SK-N-MC (cell line): ENCODE measurements at regions not wholly inside any gene's neighbourhood (a gene's known extent, or its start where the extent isn't known, plus 50 kb on each side); places are given as distances from the start of the nearest gene placed in this dataset.
A peak's percentile ranks its signal among the peaks of the same experiment; 100 is the strongest.

ENCODE experiments used
- DNase-seq: peaks from one replicate; pipeline ENCODE4 v3.0.0-alpha.2; 2011; ENCODE audit warnings: low read depth, low spot score
- H3K27ac ChIP-seq: fragments of 200-600 bp; sonication (generic); 2 replicates; pipeline ENCODE4 v1.5.1; 2016; ENCODE audit warnings: mixed run types
- H3K36me3 ChIP-seq: fragments of 200-600 bp; sonication (generic); 2 replicates; pipeline ENCODE4 v1.6.1; 2017; ENCODE audit warnings: antibody characterized with exemption, low read length, mixed read lengths; ENCODE audit not compliant: insufficient read depth
- H3K4me3 ChIP-seq: fragments of 200-600 bp; sonication (generic); 2 replicates; pipeline ENCODE4 v1.5.1; 2016
- H3K9ac ChIP-seq: fragments of 200-600 bp; sonication (generic); 2 replicates; pipeline ENCODE4 v1.8.0; 2017; ENCODE audit warnings: mixed run types, mixed read lengths; ENCODE audit not compliant: insufficient read length
- H3K9me3 ChIP-seq: fragments of 200-600 bp; sonication (generic); 2 replicates; pipeline ENCODE4 v1.6.1; 2017; ENCODE audit warnings: low read depth, mild to moderate bottlenecking, antibody characterized with exemption, low read length, moderate library complexity, mixed read lengths
- EZH2 ChIP-seq: fragments of 200-600 bp; sonication (generic); IDR thresholded peaks from one replicate; pipeline ENCODE4 v1.6.1; 2017; ENCODE audit warnings: antibody characterized with exemption
- FOXP2 ChIP-seq: optimal IDR thresholded peaks from 2 replicates; pipeline ENCODE3; 2011; ENCODE audit warnings: mild to moderate bottlenecking, moderate library complexity; ENCODE audit not compliant: insufficient read depth; ENCODE audit errors: extremely low read length, control extremely low read depth
- POLR2AphosphoS5 ChIP-seq: IDR thresholded peaks from 2 replicates; pipeline ENCODE4 v1.6.1; 2012; ENCODE audit warnings: mild to moderate bottlenecking, low read depth, low read length, borderline replicate concordance

DNA sequence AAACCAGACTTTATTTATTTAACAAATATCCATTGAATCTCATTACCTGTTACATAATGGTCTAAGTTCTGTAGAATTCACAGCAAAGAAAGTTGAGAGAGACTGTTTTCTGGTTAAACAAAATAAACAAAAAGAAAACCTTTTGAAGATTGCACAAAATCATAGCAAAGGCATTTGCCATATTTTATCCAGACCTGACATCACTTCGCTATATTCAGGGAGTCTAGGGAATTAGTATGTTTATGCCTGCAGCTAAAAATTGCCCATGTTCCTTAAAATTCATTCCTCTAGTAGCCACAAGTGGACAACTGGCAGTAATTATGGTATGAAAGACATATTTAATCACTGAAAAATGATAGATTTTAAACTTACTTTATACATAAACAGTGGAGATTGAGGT lies 577.0 kb upstream of the DAB2 start:
- no peak for DNase-seq
- Histone ChIP-seq H3K27ac (no peak overlapping the region), H3K9ac (no peak overlapping the region), H3K9me3 (no peaks in the 10 kb centered on the region; the same call in 1 of the 2 replicates), H3K36me3 (no peaks in the 10 kb centered on the region), H3K4me3 (no peak overlapping the region)
- TF ChIP-seq POLR2AphosphoS5 (no peak), FOXP2 (no peak), EZH2 (no peak)

DNA sequence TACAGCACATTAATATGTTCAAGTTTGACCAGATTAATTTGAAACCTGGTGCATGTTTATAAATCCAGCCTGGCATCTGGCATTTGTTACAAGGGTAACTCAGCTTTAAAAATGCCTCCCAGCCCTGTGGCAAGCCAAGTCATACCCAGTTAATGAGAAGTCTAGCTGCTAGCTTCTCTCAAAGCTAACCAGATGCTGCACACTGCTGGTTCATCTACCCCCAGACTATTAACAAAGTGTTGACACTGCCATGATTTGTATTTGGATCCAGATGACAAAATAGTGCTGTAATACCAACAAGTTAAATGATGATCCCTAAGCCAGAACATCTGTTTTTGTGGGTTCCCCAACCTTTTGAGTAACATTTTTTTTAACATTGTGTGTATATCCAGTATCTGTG lies 573.7 kb upstream of the DAB2 start:
- H3K27ac ChIP-seq: peak overlapping the region; percentile 29; the same call in 1 of the 2 replicates

DNA sequence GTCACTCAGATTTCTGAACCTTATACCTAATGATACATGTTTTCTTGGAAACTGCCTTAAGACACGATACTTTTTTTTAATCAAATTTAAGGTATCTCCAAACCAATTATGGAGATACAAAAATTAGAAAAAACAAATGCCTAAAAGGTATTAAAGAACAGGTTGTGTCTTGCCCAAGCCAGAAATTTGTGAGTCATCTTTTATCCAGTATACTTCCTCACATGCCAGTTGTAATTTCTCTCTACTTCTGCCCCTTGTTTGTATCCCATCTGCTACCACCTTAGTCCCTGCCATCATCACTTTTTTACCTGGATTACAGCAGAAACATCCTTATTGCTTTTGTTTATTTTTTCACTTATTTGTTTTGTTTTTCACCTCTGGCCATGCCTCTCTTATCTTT lies 571.2 kb upstream of the DAB2 start:
- no peak for DNase-seq
- TF ChIP-seq POLR2AphosphoS5: no peak
- TF ChIP-seq EZH2: no peak
- TF ChIP-seq FOXP2: no peak
- no peaks in the 10 kb centered on the region for H3K36me3 ChIP-seq
- H3K9me3 ChIP-seq: no peaks in the 10 kb centered on the region
- no peak overlapping the region for H3K27ac ChIP-seq
- no peak overlapping the region for H3K4me3 ChIP-seq
- no peak overlapping the region for H3K9ac ChIP-seq

More for the DNA sequence above, 573.7 kb upstream of the DAB2 start:
- no peak for DNase-seq
- no peak for TF ChIP-seq POLR2AphosphoS5
- TF ChIP-seq EZH2: no peak
- TF ChIP-seq FOXP2: no peak
- H3K36me3 ChIP-seq: no peaks in the 10 kb centered on the region
- H3K9ac ChIP-seq: no peak overlapping the region
- H3K4me3 ChIP-seq: no peak overlapping the region
- H3K9me3 ChIP-seq: no peaks in the 10 kb centered on the region; the same call in 1 of the 2 replicates

DNA sequence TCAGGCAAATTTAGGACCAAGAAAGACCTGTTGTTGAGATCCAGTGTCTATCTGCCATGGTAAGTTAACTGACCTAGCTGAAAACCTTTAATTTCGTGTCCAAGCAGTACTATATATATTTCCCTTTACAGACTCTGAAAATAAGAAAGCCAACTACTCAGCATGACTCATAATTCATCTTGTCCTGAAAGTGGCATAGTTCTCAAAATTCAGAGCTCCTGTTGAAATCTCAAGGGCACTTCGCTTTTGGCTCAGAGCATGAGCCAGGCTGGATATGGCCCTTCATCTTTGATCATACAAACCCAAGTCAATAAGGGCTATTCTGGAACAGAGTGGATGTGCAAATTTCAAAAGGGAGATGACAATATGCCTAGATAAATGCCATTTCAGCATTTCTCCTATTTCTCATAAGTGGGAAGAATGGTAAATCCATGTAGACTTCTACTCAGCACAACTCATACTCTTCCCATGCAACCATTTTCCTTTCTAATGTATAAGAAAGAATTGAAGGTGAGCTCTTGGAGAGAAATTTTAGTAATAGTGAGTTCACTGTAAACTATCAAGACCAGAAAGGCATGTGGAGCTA lies 567.9 kb upstream of the DAB2 start:
- H3K27ac ChIP-seq: no peak overlapping the region
- TF ChIP-seq FOXP2 (no peak), POLR2AphosphoS5 (no peak), EZH2 (no peak)
- no peak overlapping the region for H3K9ac ChIP-seq
- DNase-seq: no peak
- no peaks in the 10 kb centered on the region for H3K9me3 ChIP-seq
- no peaks in the 10 kb centered on the region for H3K36me3 ChIP-seq
- H3K4me3 ChIP-seq: no peak overlapping the region

DNA sequence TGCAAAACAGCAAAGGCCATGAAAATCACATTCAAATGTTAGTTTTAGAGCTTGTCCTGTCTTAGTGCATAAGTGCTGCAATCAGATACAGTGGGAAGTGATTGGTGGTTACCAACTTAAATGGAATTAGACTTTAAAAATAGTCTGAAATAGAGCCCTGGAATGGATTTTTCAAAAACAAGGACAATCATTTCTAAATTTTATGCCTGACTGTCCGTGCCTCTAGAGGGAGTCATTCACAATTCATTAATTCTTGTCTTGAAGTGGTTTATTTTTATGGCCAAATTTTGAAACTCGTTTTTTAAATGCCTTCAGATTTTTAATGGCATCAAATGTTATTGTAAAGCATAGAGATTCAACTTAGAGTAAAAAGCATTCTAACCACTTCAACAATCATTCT lies 561.8 kb upstream of the DAB2 start:
- Histone ChIP-seq H3K36me3 (no peaks in the 10 kb centered on the region), H3K9me3 (no peaks in the 10 kb centered on the region), H3K27ac (peak overlapping the region; percentile 4; the same call in 1 of the 2 replicates), H3K4me3 (0 out of 2 replicates have a peak overlapping the region, but pooled peaks have one; percentile 16), H3K9ac (no peak overlapping the region)
- no peak for DNase-seq
- TF ChIP-seq FOXP2: no peak
- TF ChIP-seq POLR2AphosphoS5: no peak
- TF ChIP-seq EZH2: no peak

DNA sequence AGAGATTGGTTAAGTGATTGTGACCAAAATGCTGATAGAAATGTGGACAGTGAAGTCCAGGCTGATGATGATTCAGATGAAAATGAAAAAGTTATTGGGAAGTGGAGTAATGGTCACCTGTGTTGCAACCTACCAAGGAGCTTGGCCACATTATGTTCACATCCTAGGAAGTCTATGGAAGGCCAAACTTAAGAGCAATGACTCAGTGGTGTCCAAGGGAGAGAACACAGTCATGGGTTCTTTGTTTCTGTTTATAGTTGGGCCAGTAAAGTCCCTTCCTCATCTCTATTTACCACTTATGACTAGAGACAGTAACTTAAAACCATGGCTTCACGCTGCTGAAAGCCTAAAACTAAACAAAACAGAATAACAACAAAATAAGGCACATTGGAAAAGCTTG lies 555.3 kb upstream of the DAB2 start:
- no peak for TF ChIP-seq POLR2AphosphoS5
- no peak for TF ChIP-seq EZH2
- no peak for TF ChIP-seq FOXP2
- no peak overlapping the region for H3K4me3 ChIP-seq
- DNase-seq: no peak
- no peak overlapping the region for H3K9ac ChIP-seq
- H3K9me3 ChIP-seq: no peaks in the 10 kb centered on the region
- no peaks in the 10 kb centered on the region for H3K36me3 ChIP-seq
- H3K27ac ChIP-seq: no peak overlapping the region

DNA sequence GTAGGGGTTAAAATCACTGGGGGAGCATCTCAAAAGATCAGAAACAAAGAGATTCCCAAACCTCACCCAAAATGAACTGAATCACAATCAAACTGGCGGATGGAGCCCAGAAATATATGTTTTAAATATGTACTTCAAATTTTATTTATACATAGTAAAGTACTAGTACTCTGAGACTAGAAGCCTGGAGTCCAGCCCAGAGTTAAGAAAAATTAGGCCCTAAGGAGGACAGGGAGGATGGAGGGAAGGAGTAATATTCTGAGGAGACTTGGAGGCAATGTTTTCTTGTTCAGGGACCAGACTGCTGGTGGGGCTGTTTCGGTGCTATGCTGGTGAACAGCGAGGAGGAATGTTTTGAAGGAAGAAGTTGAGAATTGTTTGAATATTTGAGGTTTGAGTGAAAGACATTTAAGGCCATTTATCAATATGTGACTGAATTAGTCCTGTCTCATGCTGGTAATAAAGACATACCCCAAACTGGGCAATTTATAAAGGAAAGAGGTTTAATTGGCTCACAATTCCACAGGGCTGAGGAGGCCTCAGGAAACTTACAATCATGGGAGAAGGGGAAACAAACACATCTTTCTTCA lies 552.4 kb upstream of the DAB2 start:
- TF ChIP-seq FOXP2 (no peak), POLR2AphosphoS5 (no peak), EZH2 (no peak)
- no peak overlapping the region for H3K4me3 ChIP-seq
- no peak for DNase-seq
- no peak overlapping the region for H3K9ac ChIP-seq
- no peaks in the 10 kb centered on the region for H3K9me3 ChIP-seq
- no peak overlapping the region for H3K27ac ChIP-seq
- H3K36me3 ChIP-seq: no peaks in the 10 kb centered on the region

DNA sequence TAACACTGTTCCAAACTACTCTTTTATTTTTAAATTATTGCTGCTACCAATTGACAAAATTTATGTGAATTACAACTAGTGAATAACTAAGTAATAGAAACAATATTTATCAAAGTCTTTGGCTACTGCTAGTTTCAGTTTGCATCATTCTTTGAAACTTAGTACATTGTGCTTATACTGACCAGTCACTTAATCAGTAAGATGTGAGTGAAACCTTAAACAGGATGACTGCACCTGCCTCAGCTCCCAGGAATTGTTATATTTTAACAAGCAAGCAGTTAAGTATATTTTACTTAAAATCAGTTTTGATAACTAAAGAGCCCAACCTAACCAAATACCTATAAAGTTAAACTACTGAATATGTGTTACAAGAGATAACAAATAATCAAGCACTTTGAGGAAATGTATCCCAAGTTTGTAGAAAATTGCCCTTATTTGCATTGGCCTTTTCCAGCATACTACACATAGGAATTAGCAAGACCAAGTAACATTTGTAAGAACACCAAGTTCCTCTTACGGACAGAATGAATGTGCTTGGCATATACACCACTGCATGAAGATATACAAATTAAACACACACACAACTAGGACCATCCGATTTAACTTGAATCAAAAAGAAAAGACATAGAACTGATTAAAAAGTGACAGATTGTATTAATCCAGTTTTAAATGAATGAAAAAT lies 545.5 kb upstream of the DAB2 start:
- DNase-seq: no peak
- Histone ChIP-seq H3K4me3 (no peak overlapping the region), H3K36me3 (no peaks in the 10 kb centered on the region), H3K9me3 (no peaks in the 10 kb centered on the region), H3K27ac (no peak overlapping the region), H3K9ac (no peak overlapping the region)
- no peak for TF ChIP-seq POLR2AphosphoS5
- no peak for TF ChIP-seq EZH2
- TF ChIP-seq FOXP2: no peak
